GM12801 (cell line): ENCODE measurements at regions not wholly inside any gene's neighbourhood (a gene's known extent, or its start where the extent isn't known, plus 50 kb on each side); places are given as distances from the start of the nearest gene placed in this dataset.

ENCODE experiments used
- CTCF ChIP-seq: IDR thresholded peaks from one replicate; pipeline ENCODE4 v1.5.1; 2011; ENCODE audit warnings: control low read depth; ENCODE audit not compliant: insufficient read length; ENCODE audit errors: extremely low read depth

- no peak for TF ChIP-seq CTCF
These were observed 828.8 kb upstream of the CRIM1 start for GRCh38 chr2:35526741-35527140.

GRCh38 chr2:35522450-35522849, 833.1 kb upstream of the CRIM1 start:
- no peak for TF ChIP-seq CTCF

GRCh38 chr2:35510636-35511035, 844.9 kb upstream of the CRIM1 start:
- TF ChIP-seq CTCF: no peak

GRCh38 chr2:35508601-35509000, 847.0 kb upstream of the CRIM1 start:
- no peak for TF ChIP-seq CTCF

- TF ChIP-seq CTCF: no peak
These were observed 851.2 kb upstream of the CRIM1 start for GRCh38 chr2:35504419-35504818.

- no peak for TF ChIP-seq CTCF
These were observed 851.8 kb upstream of the CRIM1 start for GRCh38 chr2:35503738-35504199.

GRCh38 chr2:35503311-35503710, 852.3 kb upstream of the CRIM1 start:
- TF ChIP-seq CTCF: no peak

- no peak for TF ChIP-seq CTCF
These were observed 854.5 kb upstream of the CRIM1 start for GRCh38 chr2:35501076-35501475.
